SK-N-SH (cell line): ENCODE measurements at regions not wholly inside any gene's neighbourhood (a gene's known extent, or its start where the extent isn't known, plus 50 kb on each side); places are given as distances from the start of the nearest gene placed in this dataset.

ENCODE experiments used
- CHD2 ChIP-seq: fragments of 150-350 bp; IDR thresholded peaks from 2 replicates; pipeline ENCODE4 v1.6.1; 2018; ENCODE audit warnings: low read length; ENCODE audit not compliant: partially characterized antibody
- POLR2AphosphoS5 ChIP-seq: IDR thresholded peaks from 2 replicates; pipeline ENCODE4 v1.6.1; 2012; ENCODE audit warnings: low read depth, low read length
- RFX5 ChIP-seq: IDR thresholded peaks from 2 replicates; pipeline ENCODE4 v1.6.1; 2012; ENCODE audit warnings: mild to moderate bottlenecking, improper control_type of control experiment, low read length
- SIN3A ChIP-seq: IDR thresholded peaks from 2 replicates; pipeline ENCODE4 v1.6.1; 2012; ENCODE audit warnings: low read depth, mild to moderate bottlenecking, low read length, moderate library complexity, borderline replicate concordance
- YY1 ChIP-seq: IDR thresholded peaks from 2 replicates; pipeline ENCODE4 v1.4.0; 2012; ENCODE audit warnings: low read depth, mild to moderate bottlenecking
- TF ChIP-seq, protein P1 (sequence below): fragments of 200-600 bp; sonication (generic); IDR thresholded peaks from 2 replicates; pipeline ENCODE4 v1.6.1; 2017; ENCODE audit warnings: antibody characterized with exemption, mild to moderate bottlenecking, moderate library complexity

DNA sequence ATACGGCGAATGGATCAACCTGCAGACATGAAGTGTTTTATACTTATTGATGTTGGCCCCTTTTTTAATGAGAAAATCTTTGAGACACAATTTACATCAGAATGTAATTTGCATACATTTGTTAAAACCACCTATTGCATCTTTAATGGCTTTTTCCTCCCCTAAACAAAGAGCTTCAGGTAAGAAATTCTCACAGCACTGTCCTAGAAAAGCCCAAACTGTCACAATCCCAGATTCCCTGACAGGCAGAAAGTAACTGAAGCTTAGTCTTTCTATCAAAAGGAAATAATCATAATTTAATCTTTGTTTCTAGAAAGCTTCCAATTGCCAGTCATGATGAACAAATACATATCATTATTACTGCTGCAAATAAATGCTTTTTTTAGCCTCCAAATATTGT lies 407.9 kb downstream of the TMA16 start:
- TF ChIP-seq, protein P1, sequence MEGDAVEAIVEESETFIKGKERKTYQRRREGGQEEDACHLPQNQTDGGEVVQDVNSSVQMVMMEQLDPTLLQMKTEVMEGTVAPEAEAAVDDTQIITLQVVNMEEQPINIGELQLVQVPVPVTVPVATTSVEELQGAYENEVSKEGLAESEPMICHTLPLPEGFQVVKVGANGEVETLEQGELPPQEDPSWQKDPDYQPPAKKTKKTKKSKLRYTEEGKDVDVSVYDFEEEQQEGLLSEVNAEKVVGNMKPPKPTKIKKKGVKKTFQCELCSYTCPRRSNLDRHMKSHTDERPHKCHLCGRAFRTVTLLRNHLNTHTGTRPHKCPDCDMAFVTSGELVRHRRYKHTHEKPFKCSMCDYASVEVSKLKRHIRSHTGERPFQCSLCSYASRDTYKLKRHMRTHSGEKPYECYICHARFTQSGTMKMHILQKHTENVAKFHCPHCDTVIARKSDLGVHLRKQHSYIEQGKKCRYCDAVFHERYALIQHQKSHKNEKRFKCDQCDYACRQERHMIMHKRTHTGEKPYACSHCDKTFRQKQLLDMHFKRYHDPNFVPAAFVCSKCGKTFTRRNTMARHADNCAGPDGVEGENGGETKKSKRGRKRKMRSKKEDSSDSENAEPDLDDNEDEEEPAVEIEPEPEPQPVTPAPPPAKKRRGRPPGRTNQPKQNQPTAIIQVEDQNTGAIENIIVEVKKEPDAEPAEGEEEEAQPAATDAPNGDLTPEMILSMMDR: no peak
- no peak for TF ChIP-seq RFX5
- no peak for TF ChIP-seq POLR2AphosphoS5
- TF ChIP-seq CHD2: no peak
- no peak for TF ChIP-seq SIN3A
- TF ChIP-seq YY1: no peak
